ENCODE measurements at regions not wholly inside any gene's neighbourhood (a gene's known extent, or its start where the extent isn't known, plus 50 kb on each side); places are given as distances from the start of the nearest gene placed in this dataset.

GRCh38 chr11:70872955-70873735, 379.2 kb downstream of the SHANK2 start:
- no peak for DNase-seq (ENCODE audit: low read depth)

DNA sequence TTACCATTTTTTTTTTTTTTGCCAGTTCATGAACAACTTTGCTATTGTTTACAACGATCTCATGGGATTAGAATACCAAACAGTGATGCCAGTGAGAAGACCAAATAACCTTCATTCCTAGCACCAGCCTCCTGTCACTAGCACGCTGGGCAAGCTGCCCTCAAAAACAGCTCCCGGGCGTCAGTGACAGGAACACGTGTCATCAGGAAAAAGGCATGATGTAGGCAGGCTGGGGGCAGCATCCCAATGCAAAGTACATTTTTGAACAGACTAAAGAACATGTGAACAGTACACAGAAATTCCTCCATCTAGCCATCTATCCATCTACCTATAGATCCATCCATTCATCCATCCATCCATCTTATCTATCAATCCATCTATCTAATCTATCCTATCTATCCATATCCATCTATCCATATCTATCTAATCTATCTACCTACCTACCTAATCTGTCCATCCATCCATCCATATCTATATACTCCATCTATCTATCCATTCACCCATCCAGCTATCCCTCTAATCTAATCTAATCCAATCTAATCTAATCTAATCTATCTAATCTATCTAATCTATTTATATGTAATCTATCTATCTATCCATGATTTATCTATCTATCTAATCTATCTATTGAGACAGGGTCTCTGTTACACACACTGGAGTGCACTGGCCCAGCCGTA, 378.5 kb downstream of the SHANK2 start:
- no peak for DNase-seq (ENCODE audit: low read depth)

GRCh38 chr11:70876685-70877084, 375.7 kb downstream of the SHANK2 start:
- no peak for DNase-seq (ENCODE audit: low read depth)

DNA sequence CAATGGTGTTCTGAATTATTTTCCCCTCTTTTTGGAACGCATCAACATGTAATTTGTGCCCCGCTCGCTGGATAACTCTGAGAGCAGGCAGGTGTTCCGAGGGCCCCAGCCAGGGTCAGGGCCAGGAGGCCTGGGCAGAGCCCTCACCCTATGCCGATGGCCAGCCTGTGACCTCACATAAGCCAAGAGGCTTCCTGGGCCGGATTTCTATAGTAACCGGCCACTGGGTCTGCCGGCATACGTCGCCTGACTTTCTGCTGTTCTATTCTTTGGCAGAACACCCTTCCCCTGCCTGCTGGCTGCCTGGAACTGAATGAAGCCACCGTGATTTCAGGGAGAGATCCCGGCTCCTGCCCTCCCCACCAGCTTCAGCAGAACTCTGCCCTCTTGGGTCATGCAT, 375.2 kb downstream of the SHANK2 start:
- DNase-seq (ENCODE audit: low read depth): no peak

GRCh38 chr11:70878366-70878765, 374.0 kb downstream of the SHANK2 start:
- DNase-seq (ENCODE audit: low read depth): no peak

DNA sequence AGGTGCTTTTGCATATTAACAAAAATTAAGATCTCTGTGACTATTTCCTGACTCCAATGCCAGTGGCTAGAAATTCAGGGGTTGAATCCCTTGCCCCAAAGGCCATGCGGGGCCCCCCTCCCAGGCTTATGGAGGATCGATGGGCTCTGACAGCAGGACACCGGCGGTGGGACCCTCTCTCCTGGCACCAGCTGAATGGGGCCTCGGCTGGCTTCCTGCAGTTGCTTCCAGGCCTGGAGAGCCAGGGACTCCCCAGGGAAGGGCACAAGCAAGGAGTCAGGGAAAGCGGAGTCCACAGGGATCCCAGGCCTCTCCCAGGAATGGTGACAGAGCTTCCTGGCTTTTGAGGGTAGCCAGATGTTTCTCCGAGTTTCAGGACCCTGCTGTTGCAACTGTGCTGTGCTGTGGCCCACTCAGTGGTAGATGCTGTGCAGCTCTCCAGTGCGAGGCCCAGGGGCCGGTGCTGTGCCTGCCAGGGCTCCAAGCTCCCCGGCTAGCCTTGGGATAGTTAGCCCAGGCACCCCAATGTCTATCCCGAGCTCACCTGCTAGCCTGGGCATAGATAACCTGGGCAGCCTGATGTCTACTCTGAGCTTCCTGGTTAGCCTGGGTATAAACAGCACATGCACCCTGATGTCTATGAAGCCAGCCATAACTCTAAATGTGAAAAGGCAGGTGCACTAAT, 372.6 kb downstream of the SHANK2 start:
- DNase-seq (ENCODE audit: low read depth): no peak

DNA sequence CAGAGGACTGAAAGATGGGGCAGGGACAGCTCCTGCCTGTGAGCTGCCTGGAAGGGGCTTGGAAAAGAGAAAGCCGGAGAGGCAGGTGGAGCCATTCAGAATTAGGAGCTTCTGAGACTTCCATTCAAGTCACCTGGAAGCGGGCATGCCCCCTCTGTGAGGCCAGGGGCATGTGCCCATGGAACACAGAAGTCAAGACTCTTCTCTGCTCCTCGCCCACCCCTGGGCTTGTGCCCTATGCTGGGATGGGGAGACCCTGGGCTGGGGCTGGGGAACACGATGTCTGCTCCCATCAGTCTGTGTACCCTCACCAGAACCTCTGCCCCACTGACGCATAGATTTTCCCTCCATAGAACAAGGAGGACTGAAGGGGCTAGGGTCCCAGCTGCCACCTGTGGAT, 372.0 kb downstream of the SHANK2 start:
- no peak for DNase-seq (ENCODE audit: low read depth)

DNA sequence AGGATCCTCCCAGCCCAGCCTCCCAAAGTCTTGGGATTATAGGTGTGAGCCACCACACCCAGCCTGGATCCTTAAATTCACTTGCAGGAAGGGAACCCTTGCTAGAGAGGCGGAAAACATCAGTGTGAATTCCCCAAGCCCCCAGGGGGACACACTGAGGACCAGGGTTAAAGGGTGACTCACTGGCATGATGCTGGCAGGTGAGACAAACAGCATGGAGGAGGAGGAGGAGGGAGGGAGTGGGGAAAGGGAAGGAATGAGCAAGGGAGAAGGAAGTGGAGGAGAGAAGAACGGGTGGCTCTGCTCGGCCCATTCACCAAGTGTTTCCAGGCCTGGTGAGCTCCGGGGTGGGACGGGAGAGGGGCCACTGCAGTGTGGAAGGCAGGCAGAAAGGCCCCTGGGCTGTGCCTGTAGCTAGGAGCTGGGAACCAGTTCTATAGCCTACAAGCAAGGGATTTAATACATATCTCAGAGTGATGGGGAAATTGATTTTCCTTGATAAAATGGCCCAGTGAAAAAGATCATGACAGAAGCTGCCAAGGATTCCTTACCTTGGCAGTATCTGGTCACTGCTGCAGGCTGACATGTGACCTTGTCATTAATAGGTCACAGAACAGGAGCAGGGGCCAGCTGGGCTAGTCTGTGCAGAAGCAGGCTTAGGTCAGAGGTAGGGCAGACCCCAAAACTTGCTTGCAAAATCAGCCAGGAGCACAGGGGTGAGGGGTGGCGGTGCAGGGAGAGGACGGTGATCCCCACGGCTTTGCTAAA, 370.2 kb downstream of the SHANK2 start:
- DNase-seq (ENCODE audit: low read depth): no peak

- DNase-seq (ENCODE audit: low read depth): no peak
These were observed 369.7 kb downstream of the SHANK2 start for GRCh38 chr11:70882716-70883085.

GRCh38 chr11:70883323-70883940, 368.9 kb downstream of the SHANK2 start:
- no peak for DNase-seq (ENCODE audit: low read depth)

- DNase-seq (ENCODE audit: low read depth): no peak
These were observed 368.3 kb downstream of the SHANK2 start for GRCh38 chr11:70883973-70884623.

DNA sequence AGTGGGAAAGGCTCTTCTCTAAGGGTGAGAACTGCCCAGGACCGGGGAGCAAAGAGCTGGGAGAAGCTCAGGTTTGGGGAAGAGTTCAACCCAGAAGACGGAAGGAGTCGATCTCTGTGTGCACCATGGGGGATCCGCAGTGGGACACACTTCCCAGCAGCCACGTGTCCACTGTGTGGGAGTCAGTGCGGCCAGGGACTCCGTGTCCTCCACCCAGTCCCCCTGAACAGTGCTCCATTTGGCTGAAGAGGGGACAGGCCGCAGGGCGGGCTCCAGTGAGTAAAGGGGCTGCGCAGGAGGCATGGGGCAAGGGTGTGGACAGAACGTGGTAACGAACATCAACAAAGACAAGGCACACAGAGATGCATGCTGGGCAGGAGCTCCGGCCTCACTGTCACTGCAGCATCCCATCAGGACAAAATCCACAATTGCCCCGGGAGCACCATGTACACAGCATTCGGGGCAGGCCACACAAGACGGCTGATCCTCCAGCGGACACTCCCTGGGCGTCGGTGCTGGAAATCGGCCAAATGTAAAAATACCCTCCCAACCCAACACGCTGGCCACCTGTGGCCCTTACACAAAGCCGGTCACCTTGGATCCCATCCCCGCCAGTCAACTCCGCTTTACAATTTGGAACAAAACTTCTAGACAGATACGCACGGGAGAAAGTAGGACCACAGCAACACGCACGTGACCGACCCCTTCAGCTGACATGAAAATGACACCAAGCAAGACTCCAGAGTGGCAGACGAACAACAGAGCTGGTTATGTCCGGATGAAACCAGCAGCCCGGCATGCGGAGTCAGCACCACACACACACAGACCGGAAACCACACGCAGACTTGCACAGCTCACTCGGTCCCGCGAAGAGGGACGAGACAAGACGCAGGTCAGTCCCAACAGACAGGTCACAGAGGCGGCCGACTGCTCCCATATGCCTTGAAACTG, 366.8 kb downstream of the SHANK2 start:
- no peak for DNase-seq (ENCODE audit: low read depth)

DNA sequence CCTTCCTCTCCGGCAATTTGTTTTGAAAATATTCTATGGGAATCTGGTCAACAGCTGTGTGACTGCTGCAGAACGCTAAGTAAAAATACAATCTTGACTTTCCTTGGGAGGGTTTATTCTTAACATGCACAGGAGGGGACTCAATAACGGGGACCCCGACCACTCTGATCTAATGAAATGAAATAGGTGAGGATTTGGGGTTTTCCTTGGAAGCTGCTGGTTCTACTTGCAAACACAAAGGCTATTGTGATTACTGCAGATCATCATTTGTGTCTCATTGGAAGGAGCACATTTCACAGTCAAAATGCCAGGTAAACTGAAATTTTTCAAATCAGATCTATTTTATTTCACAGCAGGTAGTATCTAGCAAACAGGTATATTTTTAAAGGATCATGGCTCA, 366.1 kb downstream of the SHANK2 start:
- no peak for DNase-seq (ENCODE audit: low read depth)

GRCh38 chr11:70886676-70887541, 365.5 kb downstream of the SHANK2 start:
- DNase-seq (ENCODE audit: low read depth): no peak

GRCh38 chr11:70887542-70887827, 364.9 kb downstream of the SHANK2 start:
- no peak for DNase-seq (ENCODE audit: low read depth)

DNA sequence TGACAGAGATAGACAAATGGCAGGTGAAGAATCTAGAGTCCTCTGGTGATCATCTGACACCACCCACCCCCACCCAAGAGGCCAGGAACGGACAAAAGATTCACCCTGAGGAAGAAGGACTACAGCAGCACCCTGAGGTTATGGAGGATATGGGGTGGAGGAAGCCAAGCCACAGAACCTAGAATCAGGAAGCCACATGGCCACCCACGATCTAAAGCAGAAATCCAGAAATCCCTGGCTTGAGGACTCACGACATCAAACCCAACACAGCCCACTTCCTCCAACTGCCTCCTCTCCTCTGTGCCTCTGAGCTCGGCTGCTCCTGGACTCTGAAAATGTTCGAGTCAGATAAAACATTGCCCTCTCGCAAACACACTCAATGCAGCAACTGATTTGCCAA, 364.3 kb downstream of the SHANK2 start:
- DNase-seq (ENCODE audit: low read depth): no peak

DNA sequence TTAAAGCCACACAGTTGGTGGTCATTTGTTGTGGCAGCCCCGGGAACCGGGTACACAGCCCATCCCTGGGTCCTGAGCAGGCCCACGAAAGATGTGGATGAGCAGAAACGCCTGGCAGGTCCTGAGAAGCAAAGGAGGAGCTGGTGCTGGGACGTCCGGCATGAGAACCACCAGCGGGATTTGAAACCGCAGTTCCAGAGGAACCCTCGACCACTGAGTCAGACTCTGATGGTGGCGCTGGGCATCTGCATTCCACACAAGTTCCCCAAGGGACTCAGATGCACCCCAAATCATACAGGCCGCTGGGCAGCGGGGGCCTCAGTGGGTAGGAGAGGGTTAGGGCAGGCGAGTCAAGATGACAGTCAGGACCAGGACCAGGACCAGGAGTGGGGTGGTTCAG, 363.0 kb downstream of the SHANK2 start:
- no peak for DNase-seq (ENCODE audit: low read depth)

DNA sequence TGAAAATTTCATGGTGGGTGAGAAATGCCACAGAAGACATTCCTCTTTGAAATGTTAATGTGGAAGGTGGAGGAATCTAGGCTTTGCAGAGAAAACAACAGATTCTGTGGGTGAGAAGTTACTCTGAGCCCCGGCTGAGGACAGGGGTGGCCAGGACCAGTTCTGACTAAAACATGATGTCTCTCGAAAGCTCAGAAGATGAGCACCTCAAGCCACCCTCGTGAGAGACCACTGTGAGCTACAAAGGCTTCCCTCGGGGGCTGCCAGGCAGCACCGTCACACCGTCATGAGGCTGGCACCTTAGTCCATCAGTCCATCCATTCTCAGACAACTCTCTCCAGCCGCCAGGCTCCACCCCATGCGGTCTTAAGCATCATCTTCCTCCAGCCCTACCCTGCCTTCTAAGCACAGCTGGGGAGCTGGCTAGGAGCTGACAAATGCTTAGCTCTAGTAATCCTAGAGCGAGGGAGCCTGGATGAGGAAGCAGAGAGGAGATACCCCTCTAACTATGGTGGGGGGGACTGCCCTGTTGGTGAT, 360.5 kb downstream of the SHANK2 start:
- DNase-seq (ENCODE audit: low read depth): no peak

- no peak for DNase-seq (ENCODE audit: low read depth)
These were observed 359.5 kb downstream of the SHANK2 start for GRCh38 chr11:70892889-70893288.

All from stimulated activated CD8-positive, alpha-beta memory T cell treated with anti-CD3 and anti-CD28 coated beads, Interleukin-12 subunit alpha, Interleukin-12 subunit beta, amount 100 ng/mL, for 1 hour (primary cell).